ENCODE measurements at regions not wholly inside any gene's neighbourhood (a gene's known extent, or its start where the extent isn't known, plus 50 kb on each side); places are given as distances from the start of the nearest gene placed in this dataset.
A peak's percentile ranks its signal among the peaks of the same experiment; 100 is the strongest.
"Not testable (repeated sequence)": the region's sequence is repeated elsewhere in the genome, so short reads cannot be mapped to it uniquely, and the experiment has no call there.

DNA sequence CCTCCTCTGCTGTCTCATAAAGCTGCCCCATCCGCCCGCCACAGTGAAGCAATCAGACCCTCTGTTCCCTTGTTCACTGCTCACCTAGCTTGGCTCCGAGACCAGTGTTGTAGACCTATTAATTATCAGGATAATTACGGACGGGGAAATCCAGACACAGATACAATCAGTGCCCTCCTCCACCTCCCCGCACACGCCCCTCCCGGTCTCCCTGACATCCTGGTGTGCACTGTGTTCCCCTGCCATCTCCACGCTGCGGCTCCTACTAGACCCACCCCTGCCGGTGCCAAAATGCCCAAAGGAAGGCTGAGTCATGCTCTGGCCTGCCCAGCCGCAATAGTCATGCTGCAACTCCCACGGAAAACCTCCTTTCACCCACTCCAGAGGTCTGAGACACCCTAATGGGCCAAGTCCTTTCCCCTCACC, 277.3 kb upstream of the TLE3 start:
- H3K4me3 ChIP-seq (ENCODE audit: low read depth, low read length, poor library complexity, severe bottlenecking), result no peak overlapping the region
- POLR2A ChIA-PET (ENCODE audit: low non-redundant PET), result no interaction called here
- intact Hi-C loops (cut with micrococcal nuclease; ENCODE audit: unreplicated experiment), result no loop called here

GRCh38 chr15:70374096-70374495, 276.4 kb upstream of the TLE3 start:
- Histone ChIP-seq H3K4me3 (ENCODE audit: low read depth, low read length, poor library complexity, severe bottlenecking) (no peak overlapping the region), H3K36me3 (ENCODE audit: insufficient read depth, low read length, poor library complexity, severe bottlenecking) (no peaks in the 10 kb centered on the region), H3K9me3 (ENCODE audit: low read depth, low read length, poor library complexity, severe bottlenecking) (no peaks in the 10 kb centered on the region), H3K27me3 (replicated peaks; ENCODE audit: insufficient read depth, low read depth, low read length, poor library complexity) (no peaks in the 10 kb centered on the region), H3K4me1 (ENCODE audit: insufficient read depth, low read length, poor library complexity, severe bottlenecking) (peaks cover 23% of the 10 kb centered on the region), H3K27ac (ENCODE audit: low read depth, low read length, poor library complexity, severe bottlenecking) (no peak overlapping the region)
- ChIA-PET CTCF (no interaction called here), POLR2A (ENCODE audit: low non-redundant PET) (no interaction called here)
- BruUV-seq (replicated peaks), result no TSS peak
- no peak for DNase-seq (ENCODE audit: low spot score)
- TF ChIP-seq CTCF (conservative IDR thresholded peaks at IDR 0.05; ENCODE audit: low read depth, low read length) (no peak), EZH2 (IDR thresholded peaks at IDR 0.05; ENCODE audit: borderline replicate concordance, low read depth, low read length, poor library complexity, severe bottlenecking) (no peak)
- intact Hi-C loops (cut with micrococcal nuclease; ENCODE audit: unreplicated experiment), result no loop called here

More for the DNA sequence above, 277.3 kb upstream of the TLE3 start:
- no TSS peak for BruUV-seq (replicated peaks)
- CTCF ChIA-PET, result no interaction called here
- H3K4me1 ChIP-seq (ENCODE audit: insufficient read depth, low read length, poor library complexity, severe bottlenecking), result peaks cover 23% of the 10 kb centered on the region
- no peaks in the 10 kb centered on the region for H3K9me3 ChIP-seq (ENCODE audit: low read depth, low read length, poor library complexity, severe bottlenecking)
- no peaks in the 10 kb centered on the region for H3K27me3 ChIP-seq (replicated peaks; ENCODE audit: insufficient read depth, low read depth, low read length, poor library complexity)
- H3K36me3 ChIP-seq (ENCODE audit: insufficient read depth, low read length, poor library complexity, severe bottlenecking), result no peaks in the 10 kb centered on the region
- peak; percentile 22 for DNase-seq (ENCODE audit: low spot score)
- TF ChIP-seq EZH2 (IDR thresholded peaks at IDR 0.05; ENCODE audit: borderline replicate concordance, low read depth, low read length, poor library complexity, severe bottlenecking) (no peak), CTCF (conservative IDR thresholded peaks at IDR 0.05; ENCODE audit: low read depth, low read length) (no peak)
- H3K27ac ChIP-seq (ENCODE audit: low read depth, low read length, poor library complexity, severe bottlenecking), result no peak overlapping the region

GRCh38 chr15:70373439-70373838, 275.7 kb upstream of the TLE3 start:
- DNase-seq (ENCODE audit: low spot score); intact Hi-C loops (cut with micrococcal nuclease; ENCODE audit: unreplicated experiment); POLR2A ChIA-PET (ENCODE audit: low non-redundant PET); H3K27me3 ChIP-seq (replicated peaks; ENCODE audit: insufficient read depth, low read depth, low read length, poor library complexity); H3K4me3 ChIP-seq (ENCODE audit: low read depth, low read length, poor library complexity, severe bottlenecking); CTCF ChIA-PET; H3K27ac ChIP-seq (ENCODE audit: low read depth, low read length, poor library complexity, severe bottlenecking); H3K9me3 ChIP-seq (ENCODE audit: low read depth, low read length, poor library complexity, severe bottlenecking); BruUV-seq (replicated peaks); H3K36me3 ChIP-seq (ENCODE audit: insufficient read depth, low read length, poor library complexity, severe bottlenecking): not testable (repeated sequence)
- H3K4me1 ChIP-seq (ENCODE audit: insufficient read depth, low read length, poor library complexity, severe bottlenecking), result peaks cover 23% of the 10 kb centered on the region

DNA sequence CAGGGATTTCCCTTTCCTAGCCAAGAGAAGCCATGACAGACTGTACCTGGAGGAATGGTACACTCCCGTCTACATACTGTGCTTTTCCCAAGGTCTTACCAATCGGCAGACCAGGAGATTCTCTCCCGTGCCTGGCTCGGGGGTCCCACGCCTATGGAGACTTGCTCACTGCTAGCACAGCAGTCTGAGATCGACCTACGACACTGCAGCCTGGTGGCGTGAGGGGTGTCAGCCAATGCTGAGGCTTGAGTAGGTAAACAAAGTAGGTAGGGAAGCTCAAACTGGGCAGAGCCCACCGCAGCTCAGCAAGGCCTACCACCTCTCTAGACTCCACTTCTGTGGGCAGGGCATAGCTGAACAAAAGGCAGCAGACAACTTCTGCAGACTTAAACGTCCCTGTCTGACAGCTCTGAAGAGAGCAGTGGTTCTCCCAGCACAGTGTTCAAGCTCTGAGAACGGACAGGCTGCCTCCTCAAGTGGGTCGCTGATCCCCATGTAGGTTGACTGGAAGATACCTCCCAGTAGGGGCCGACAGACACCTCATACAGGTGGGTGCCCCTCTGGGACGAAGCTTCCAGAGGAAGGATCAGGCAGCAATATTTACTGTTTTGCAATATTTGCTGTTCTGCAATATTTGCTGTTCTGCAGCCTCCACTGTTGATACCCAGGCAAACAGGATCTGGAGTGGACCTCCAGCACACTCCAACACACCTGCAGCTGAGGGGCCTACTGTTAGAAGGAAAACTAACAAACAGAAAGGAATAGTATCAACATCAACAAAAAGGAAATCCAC, 270.4 kb upstream of the TLE3 start:
- POLR2A ChIA-PET (ENCODE audit: low non-redundant PET); H3K4me3 ChIP-seq (ENCODE audit: low read depth, low read length, poor library complexity, severe bottlenecking); H3K36me3 ChIP-seq (ENCODE audit: insufficient read depth, low read length, poor library complexity, severe bottlenecking); H3K27ac ChIP-seq (ENCODE audit: low read depth, low read length, poor library complexity, severe bottlenecking); BruUV-seq (replicated peaks); CTCF ChIA-PET; DNase-seq (ENCODE audit: low spot score); H3K9me3 ChIP-seq (ENCODE audit: low read depth, low read length, poor library complexity, severe bottlenecking); intact Hi-C loops (cut with micrococcal nuclease; ENCODE audit: unreplicated experiment); H3K4me1 ChIP-seq (ENCODE audit: insufficient read depth, low read length, poor library complexity, severe bottlenecking); H3K27me3 ChIP-seq (replicated peaks; ENCODE audit: insufficient read depth, low read depth, low read length, poor library complexity): not testable (repeated sequence)

- H3K27ac ChIP-seq (ENCODE audit: low read depth, low read length, poor library complexity, severe bottlenecking); H3K4me3 ChIP-seq (ENCODE audit: low read depth, low read length, poor library complexity, severe bottlenecking); intact Hi-C loops (cut with micrococcal nuclease; ENCODE audit: unreplicated experiment); DNase-seq (ENCODE audit: low spot score); H3K27me3 ChIP-seq (replicated peaks; ENCODE audit: insufficient read depth, low read depth, low read length, poor library complexity); H3K4me1 ChIP-seq (ENCODE audit: insufficient read depth, low read length, poor library complexity, severe bottlenecking); BruUV-seq (replicated peaks); H3K36me3 ChIP-seq (ENCODE audit: insufficient read depth, low read length, poor library complexity, severe bottlenecking); CTCF ChIA-PET; H3K9me3 ChIP-seq (ENCODE audit: low read depth, low read length, poor library complexity, severe bottlenecking); POLR2A ChIA-PET (ENCODE audit: low non-redundant PET): not testable (repeated sequence)
Observed at GRCh38 chr15:70364023-70364422, 266.3 kb upstream of the TLE3 start.

All from A673 (cell line).